ENCODE measurements at regions not wholly inside any gene's neighbourhood (a gene's known extent, or its start where the extent isn't known, plus 50 kb on each side); places are given as distances from the start of the nearest gene placed in this dataset.

GRCh38 chr22:49242480-49242879 is 585.2 kb downstream of the BRD1 start:
- DNase-seq = no peak

- no peak for DNase-seq
Observed at GRCh38 chr22:49241174-49241851, 586.4 kb downstream of the BRD1 start.

GRCh38 chr22:49240472-49240871 is 587.2 kb downstream of the BRD1 start:
- no peak for DNase-seq

GRCh38 chr22:49240016-49240380 is 587.7 kb downstream of the BRD1 start:
- no peak for DNase-seq

- DNase-seq = no peak
Observed at GRCh38 chr22:49239264-49240015, 588.2 kb downstream of the BRD1 start.

- no peak for DNase-seq
Observed at GRCh38 chr22:49238181-49239141, 589.2 kb downstream of the BRD1 start.

GRCh38 chr22:49237703-49238102 is 590.0 kb downstream of the BRD1 start:
- DNase-seq = no peak

GRCh38 chr22:49237279-49237678 is 590.4 kb downstream of the BRD1 start:
- no peak for DNase-seq

GRCh38 chr22:49236541-49237075 is 591.1 kb downstream of the BRD1 start:
- no peak for DNase-seq

GRCh38 chr22:49235463-49236300 is 592.0 kb downstream of the BRD1 start:
- DNase-seq = no peak

GRCh38 chr22:49234459-49234858 is 593.2 kb downstream of the BRD1 start:
- DNase-seq = no peak

GRCh38 chr22:49233507-49234100 is 594.1 kb downstream of the BRD1 start:
- DNase-seq = no peak

GRCh38 chr22:49232319-49233067 is 595.2 kb downstream of the BRD1 start:
- no peak for DNase-seq

GRCh38 chr22:49230194-49230577 is 597.5 kb downstream of the BRD1 start:
- DNase-seq = no peak

GRCh38 chr22:49229483-49230193 is 598.0 kb downstream of the BRD1 start:
- no peak for DNase-seq

- DNase-seq = no peak
Observed at GRCh38 chr22:49228431-49229037, 599.1 kb downstream of the BRD1 start.

- no peak for DNase-seq
Observed at GRCh38 chr22:49227670-49228069, 600.0 kb downstream of the BRD1 start.

- DNase-seq = no peak
Observed at GRCh38 chr22:49226096-49226495, 601.6 kb downstream of the BRD1 start.

GRCh38 chr22:49224243-49224642 is 603.4 kb downstream of the BRD1 start:
- DNase-seq = no peak

- DNase-seq = no peak
Observed at GRCh38 chr22:49218142-49218541, 609.5 kb downstream of the BRD1 start.
